B cell (primary cell): ENCODE measurements at regions not wholly inside any gene's neighbourhood (a gene's known extent, or its start where the extent isn't known, plus 50 kb on each side); places are given as distances from the start of the nearest gene placed in this dataset.

Experiments used
- CTCF ChIP-seq: fragments of 200-600 bp; IDR thresholded peaks from one replicate; pipeline ENCODE4 v1.8.0; 2022; ENCODE audit warnings: antibody characterized with exemption, mild to moderate bottlenecking
- EZH2 ChIP-seq: IDR thresholded peaks from 2 replicates; pipeline ENCODE4 v1.6.1; 2012; ENCODE audit warnings: borderline replicate concordance, low read depth, mild to moderate bottlenecking, moderate library complexity, low read length; ENCODE audit not compliant: insufficient read depth, poor library complexity, severe bottlenecking

- no peak for TF ChIP-seq CTCF
- no peak for TF ChIP-seq EZH2
These were observed 1868.9 kb downstream of the PCDH7 start for GRCh38 chr4:32589097-32589496.
